SK-N-SH treated with all-trans-retinoic acid at 6 μM for 48 hours (cell line): ENCODE measurements at regions not wholly inside any gene's neighbourhood (a gene's known extent, or its start where the extent isn't known, plus 50 kb on each side); places are given as distances from the start of the nearest gene placed in this dataset.

ENCODE experiments used
- ARNTL ChIP-seq: fragments of 450-650 bp; formaldehyde crosslinking; IDR thresholded peaks from 2 replicates; pipeline ENCODE4 v1.5.0; 2020; ENCODE audit warnings: low read depth, mild to moderate bottlenecking, moderate library complexity, borderline replicate concordance
- ISL1 ChIP-seq: fragments of 250-450 bp; sonication (Bioruptor Pico); IDR thresholded peaks from 2 replicates; pipeline ENCODE4 v2.1.2; 2022; ENCODE audit warnings: mild to moderate bottlenecking, moderate library complexity
- OSR1 ChIP-seq: fragments of 250-450 bp; sonication (Bioruptor Pico); IDR thresholded peaks from 2 replicates; pipeline ENCODE4 v1.8.0; 2022; ENCODE audit warnings: moderate library complexity, mild to moderate bottlenecking, inconsistent platforms

DNA sequence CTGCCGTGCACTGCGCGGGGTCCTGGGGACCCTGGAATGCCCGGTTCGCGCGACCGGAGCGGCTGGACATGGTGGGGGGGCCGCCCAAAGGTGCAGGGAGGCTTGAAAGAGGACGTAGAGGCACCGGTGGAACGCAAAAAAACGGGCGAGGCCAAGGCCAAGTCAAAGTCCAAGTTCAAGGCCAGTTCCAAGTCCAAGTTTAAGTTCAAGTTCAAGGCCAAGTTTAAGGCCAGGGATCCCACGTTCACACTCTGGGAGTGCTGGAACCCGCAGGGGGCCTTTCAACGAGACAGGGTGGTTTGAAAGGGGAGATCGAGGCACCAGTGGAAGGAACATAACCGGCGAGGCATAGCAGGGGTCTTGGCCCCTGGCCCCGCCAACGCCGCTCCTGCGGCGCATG, 317.6 kb downstream of the ALG10 start:
- no peak for TF ChIP-seq OSR1 (CRISPR knock-in tag)
- TF ChIP-seq ISL1 = no peak
- TF ChIP-seq ARNTL (CRISPR knock-in tag) = no peak
